COLO829 (cell line): ENCODE measurements at regions not wholly inside any gene's neighbourhood (a gene's known extent, or its start where the extent isn't known, plus 50 kb on each side); places are given as distances from the start of the nearest gene placed in this dataset.
"Not testable (repeated sequence)": the region's sequence is repeated elsewhere in the genome, so short reads cannot be mapped to it uniquely, and the experiment has no call there.

Experiments used
- DNase-seq: peaks from one replicate; pipeline ENCODE4 v3.0.0; 2012; ENCODE audit warnings: low spot score

GRCh38 chr2:173720306-173720705, 244.9 kb downstream of the SP3 start:
- no peak for DNase-seq

- DNase-seq = no peak
Observed at GRCh38 chr2:173734797-173735196, 230.4 kb downstream of the SP3 start.

DNA sequence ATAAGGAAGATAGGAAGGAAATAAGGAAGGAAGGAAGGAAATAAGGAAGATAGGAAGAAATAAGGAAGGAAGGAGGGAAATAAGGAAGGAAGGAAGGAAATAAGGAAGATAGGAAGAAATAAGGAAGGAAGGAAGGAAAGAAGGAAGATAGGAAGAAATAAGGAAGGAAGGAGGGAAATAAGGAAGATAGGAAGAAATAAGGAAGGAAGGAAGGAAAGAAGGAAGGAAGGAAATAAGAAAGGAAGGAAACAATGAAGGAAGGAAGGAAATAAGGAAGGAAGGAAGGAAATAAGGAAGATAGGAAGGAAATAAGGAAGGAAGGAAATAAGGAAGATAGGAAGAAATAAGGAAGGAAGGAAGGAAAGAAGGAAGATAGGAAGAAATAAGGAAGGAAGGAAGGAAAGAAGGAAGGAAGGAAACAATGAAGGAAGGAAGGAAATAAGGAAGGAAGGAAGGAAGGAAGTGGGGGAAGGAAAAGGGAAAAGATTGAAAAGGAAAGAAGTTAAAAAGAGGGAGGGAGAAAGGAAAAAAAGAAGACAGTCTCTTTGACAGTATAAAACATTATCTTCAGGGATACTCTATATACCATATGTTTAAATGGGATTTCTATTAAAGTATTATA, 227.1 kb downstream of the SP3 start:
- DNase-seq = not testable (repeated sequence)

GRCh38 chr2:173739006-173739405, 226.2 kb downstream of the SP3 start:
- DNase-seq = no peak

GRCh38 chr2:173740639-173741038, 224.5 kb downstream of the SP3 start:
- DNase-seq = no peak

GRCh38 chr2:173741759-173742158, 223.4 kb downstream of the SP3 start:
- no peak for DNase-seq

- no peak for DNase-seq
Observed at GRCh38 chr2:173747035-173747434, 218.1 kb downstream of the SP3 start.

DNA sequence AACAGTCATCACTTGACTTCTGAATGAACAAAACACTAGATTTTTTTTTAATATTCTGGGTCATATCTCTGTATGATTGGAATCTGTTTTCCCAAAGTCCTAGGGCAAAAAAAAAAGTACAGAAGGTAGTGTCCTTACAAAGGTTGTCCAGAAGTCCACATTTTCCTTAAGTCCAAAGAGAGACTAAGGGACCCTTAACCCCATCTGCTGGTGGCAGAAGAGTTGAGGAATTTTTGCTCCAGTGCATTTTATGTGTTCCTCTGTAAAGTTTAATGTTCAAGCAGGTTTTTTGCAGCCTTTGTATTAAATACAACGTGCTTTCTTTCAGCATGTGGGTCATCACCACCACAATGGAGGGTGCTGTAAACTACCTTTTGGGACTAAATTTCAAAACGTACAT, 215.9 kb downstream of the SP3 start:
- no peak for DNase-seq

DNA sequence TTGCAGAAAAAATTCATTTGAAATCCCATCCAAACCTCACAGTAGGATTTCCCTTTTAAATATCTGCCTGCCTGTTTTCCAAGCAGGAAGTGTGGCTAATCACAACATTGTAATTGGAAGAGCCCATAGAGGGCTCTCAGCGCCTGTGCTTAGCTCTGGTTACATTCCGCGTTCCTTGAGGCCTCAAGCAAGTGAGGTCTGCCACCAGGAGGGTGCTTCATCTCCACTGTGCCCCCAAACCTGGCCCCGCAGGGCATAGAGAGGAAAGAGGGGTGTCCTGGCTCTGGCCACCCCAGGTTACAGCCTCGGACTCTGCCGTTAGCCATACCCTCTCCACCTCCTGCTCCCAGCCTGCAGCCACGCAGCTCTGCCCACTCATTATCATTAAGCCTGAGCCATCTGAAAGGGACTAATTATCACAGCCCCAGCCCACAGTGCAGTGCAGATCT, 214.8 kb downstream of the SP3 start:
- DNase-seq = no peak

DNA sequence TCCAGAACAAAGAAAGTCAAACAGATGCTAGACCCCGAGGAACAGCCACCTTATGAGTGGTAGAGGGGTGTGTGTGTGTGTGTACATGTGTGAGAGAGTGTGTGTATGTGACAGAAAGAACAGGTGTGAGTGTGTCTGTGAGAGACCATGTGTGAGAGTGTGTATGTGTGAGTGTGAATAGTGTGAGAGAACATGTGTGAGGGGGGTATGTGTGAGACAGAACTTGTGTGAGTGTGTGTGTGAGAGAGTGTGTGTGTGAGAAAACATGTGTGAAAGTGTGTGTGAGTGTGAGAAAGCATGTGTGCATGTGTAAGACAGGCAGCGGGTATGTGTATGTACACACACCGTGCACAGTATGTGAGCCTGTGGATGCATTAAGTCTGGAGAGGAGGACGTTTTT, 214.3 kb downstream of the SP3 start:
- no peak for DNase-seq

GRCh38 chr2:173751245-173751975, 213.8 kb downstream of the SP3 start:
- no peak for DNase-seq

DNA sequence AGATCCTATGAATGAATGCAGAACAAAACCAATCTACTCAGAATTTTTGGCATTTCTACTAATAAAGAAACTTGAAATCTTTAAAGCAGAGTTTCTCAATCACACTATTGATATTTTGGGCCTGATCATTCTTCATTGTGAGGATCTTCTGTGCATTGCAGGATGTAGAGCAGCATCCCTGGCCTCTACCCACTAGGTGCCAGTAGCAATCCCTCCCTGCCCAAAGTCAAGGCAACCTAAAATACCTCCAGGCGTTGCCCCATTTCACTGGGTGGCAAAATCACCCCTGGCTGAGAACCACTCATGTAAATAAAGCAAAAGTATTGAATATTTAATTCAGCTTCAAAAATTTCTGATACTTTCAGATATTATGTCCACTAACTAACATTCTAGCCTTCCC, 213.0 kb downstream of the SP3 start:
- no peak for DNase-seq

DNA sequence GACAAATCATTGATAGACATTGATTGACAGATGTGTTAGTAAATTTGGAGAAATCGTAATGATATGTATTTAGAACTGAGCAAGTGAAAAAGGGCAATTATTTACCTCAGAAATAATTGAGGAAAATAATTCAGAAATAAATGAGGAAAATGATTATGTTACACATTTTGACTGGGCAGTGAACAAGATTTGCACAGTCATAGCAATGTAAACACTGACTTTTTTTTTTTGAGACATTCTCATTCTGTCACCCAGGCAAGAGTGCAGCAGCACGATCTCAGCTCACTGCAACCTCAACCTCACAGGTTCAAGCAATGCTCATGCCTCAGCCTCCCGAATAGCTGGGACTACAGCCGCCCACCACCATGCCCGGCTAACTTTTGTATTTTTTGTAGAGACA, 211.7 kb downstream of the SP3 start:
- no peak for DNase-seq

DNA sequence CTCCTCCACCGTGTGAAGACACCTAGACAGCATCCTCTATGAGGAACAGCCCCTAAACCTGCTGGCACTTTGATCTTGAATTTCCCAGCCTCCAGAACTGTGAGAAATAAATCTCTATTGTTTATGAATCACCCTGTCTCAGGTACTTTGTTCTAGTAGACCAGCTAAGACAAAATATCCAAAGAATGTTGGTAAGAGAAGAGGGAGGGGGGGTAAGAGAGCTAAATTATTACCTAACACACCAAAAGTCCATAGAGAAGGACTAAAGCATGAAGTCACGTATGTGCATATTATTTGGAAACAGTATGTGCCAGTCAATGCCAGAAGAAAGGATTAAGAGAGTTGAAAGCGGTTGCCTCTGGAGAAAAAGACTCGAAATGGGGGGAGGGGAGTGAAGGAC, 211.0 kb downstream of the SP3 start:
- DNase-seq = no peak

GRCh38 chr2:173754837-173755236, 210.3 kb downstream of the SP3 start:
- DNase-seq = no peak

DNA sequence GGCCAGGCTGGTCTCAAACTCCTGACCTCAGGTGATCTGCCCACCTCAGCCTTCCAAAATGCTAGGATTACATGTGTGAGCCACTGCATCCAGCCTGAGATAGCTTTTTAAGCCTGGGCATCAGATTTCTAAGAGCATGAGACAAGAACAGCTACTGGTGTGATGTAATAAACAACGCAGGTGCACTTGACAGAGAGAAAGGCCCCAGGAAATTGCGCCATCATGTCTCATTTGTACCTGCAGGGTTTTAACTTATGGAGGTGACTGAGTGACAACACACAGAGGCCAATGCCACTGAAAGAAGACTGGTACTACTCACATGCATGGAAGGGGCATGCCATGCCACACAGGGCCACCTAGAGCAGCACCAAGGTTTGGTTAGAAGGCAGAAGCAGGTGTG, 209.4 kb downstream of the SP3 start:
- no peak for DNase-seq

GRCh38 chr2:173759959-173760358, 205.2 kb downstream of the SP3 start:
- no peak for DNase-seq

- no peak for DNase-seq
Observed at GRCh38 chr2:173760553-173760952, 204.6 kb downstream of the SP3 start.

- DNase-seq = no peak
Observed at GRCh38 chr2:173761603-173762119, 203.5 kb downstream of the SP3 start.

- DNase-seq = no peak
Observed at GRCh38 chr2:173762221-173762620, 203.0 kb downstream of the SP3 start.

DNA sequence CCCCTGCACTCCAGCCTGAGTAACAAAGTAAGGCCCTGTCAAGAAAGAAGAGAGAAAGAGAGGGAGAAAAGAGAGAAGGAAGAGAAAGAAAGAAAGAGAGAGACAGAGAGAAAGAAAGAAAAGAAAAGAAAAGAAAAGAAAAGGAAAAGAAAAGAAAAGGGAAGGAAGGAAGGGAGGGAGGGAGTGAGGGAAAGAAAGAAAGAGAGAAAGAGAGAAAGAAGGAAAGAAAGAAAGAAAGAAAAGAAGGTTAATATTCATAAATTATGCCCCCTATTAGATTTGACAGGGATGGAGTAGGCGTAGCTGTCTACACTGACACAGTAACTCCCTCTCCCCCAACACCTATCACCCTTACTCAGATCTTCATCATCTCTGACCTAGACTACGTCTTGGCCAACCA, 202.3 kb downstream of the SP3 start:
- DNase-seq = no peak

GRCh38 chr2:173763641-173764040, 201.5 kb downstream of the SP3 start:
- no peak for DNase-seq

GRCh38 chr2:173764094-173764493, 201.1 kb downstream of the SP3 start:
- DNase-seq = no peak
